ENCODE measurements at regions not wholly inside any gene's neighbourhood (a gene's known extent, or its start where the extent isn't known, plus 50 kb on each side); places are given as distances from the start of the nearest gene placed in this dataset.

GRCh38 chr11:19627566-19627965 lies 85.1 kb upstream of the NAV2 start:
- Histone ChIP-seq H2AFZ (no peak overlapping the region), H3K4me1 (ENCODE audit: insufficient read depth) (no peaks in the 10 kb centered on the region), H3K79me2 (replicated peaks; ENCODE audit: insufficient read depth) (no peaks in the 10 kb centered on the region), H3K4me2 (no peak overlapping the region), H3F3A (replicated peaks; ENCODE audit: low read depth) (no peaks in the 10 kb centered on the region), H3K27ac (ENCODE audit: low read depth) (no peak overlapping the region), H3K4me3 (no peak overlapping the region), H3K27me3 (ENCODE audit: insufficient read depth) (no peaks in the 10 kb centered on the region), H4K20me1 (replicated peaks; ENCODE audit: insufficient read depth) (no peaks in the 10 kb centered on the region), H3K9me2 (ENCODE audit: insufficient read depth) (0 out of 2 replicates have a peak, but pooled peaks cover 3% of the 10 kb centered on the region), H3K36me3 (ENCODE audit: insufficient read depth) (no peaks in the 10 kb centered on the region)
- peaks cover 23% of the 10 kb centered on the region for H3K9me3 Mint-ChIP-seq
- H3K4me3 Mint-ChIP-seq, result no peak overlapping the region
- H3K27me3 Mint-ChIP-seq (ENCODE audit: insufficient read depth, low read depth, poor library complexity), result peaks cover 2% of the 10 kb centered on the region
- ATAC-seq, result no peak
- H3K27ac Mint-ChIP-seq, result no peak overlapping the region
- no peak for DNase-seq (ENCODE audit: low spot score)
- peaks cover 15% of the 10 kb centered on the region for H3K36me3 Mint-ChIP-seq (ENCODE audit: low read depth)
- no peaks in the 10 kb centered on the region for H3K4me1 Mint-ChIP-seq
- TF ChIP-seq CREB1 (CRISPR knock-in tag; IDR thresholded peaks at IDR 0.05; ENCODE audit: low read depth), result no peak
- no peak for TF ChIP-seq ETS1 (IDR thresholded peaks at IDR 0.05)

GRCh38 chr11:19625438-19625837 lies 87.2 kb upstream of the NAV2 start:
- no peaks in the 10 kb centered on the region for H3K4me1 ChIP-seq (ENCODE audit: insufficient read depth)
- peaks cover 2% of the 10 kb centered on the region for H3K27me3 Mint-ChIP-seq (ENCODE audit: insufficient read depth, low read depth, poor library complexity)
- H3K4me3 Mint-ChIP-seq, result no peak overlapping the region
- H3K4me1 Mint-ChIP-seq, result no peaks in the 10 kb centered on the region
- H3F3A ChIP-seq (replicated peaks; ENCODE audit: low read depth), result no peaks in the 10 kb centered on the region
- peaks cover 15% of the 10 kb centered on the region for H3K36me3 Mint-ChIP-seq (ENCODE audit: low read depth)
- no peaks in the 10 kb centered on the region for H4K20me1 ChIP-seq (replicated peaks; ENCODE audit: insufficient read depth)
- H3K9me2 ChIP-seq (ENCODE audit: insufficient read depth), result 0 out of 2 replicates have a peak, but pooled peaks cover 3% of the 10 kb centered on the region
- no peaks in the 10 kb centered on the region for H3K79me2 ChIP-seq (replicated peaks; ENCODE audit: insufficient read depth)
- H3K4me3 ChIP-seq, result no peak overlapping the region
- H3K27ac ChIP-seq (ENCODE audit: low read depth), result no peak overlapping the region
- ATAC-seq (no peak), DNase-seq (ENCODE audit: low spot score) (no peak)
- H3K4me2 ChIP-seq, result no peak overlapping the region
- H3K9me3 Mint-ChIP-seq, result peaks cover 23% of the 10 kb centered on the region
- no peaks in the 10 kb centered on the region for H3K27me3 ChIP-seq (ENCODE audit: insufficient read depth)
- no peak overlapping the region for H2AFZ ChIP-seq
- no peaks in the 10 kb centered on the region for H3K36me3 ChIP-seq (ENCODE audit: insufficient read depth)
- no peak overlapping the region for H3K27ac Mint-ChIP-seq
- TF ChIP-seq CREB1 (CRISPR knock-in tag; IDR thresholded peaks at IDR 0.05; ENCODE audit: low read depth) (no peak), POLR2AphosphoS5 (IDR thresholded peaks at IDR 0.05; ENCODE audit: low read depth) (no peak), STAT1 (IDR thresholded peaks at IDR 0.05; ENCODE audit: unreplicated experiment) (no peak), JUNB (IDR thresholded peaks at IDR 0.05; ENCODE audit: unreplicated experiment) (no peak), EZH2 (IDR thresholded peaks at IDR 0.05; ENCODE audit: low read depth, unreplicated experiment) (no peak), EZH2phosphoT487 (IDR thresholded peaks at IDR 0.05; ENCODE audit: unreplicated experiment) (no peak), REST (IDR thresholded peaks at IDR 0.05; ENCODE audit: unreplicated experiment) (no peak), ETS1 (IDR thresholded peaks at IDR 0.05) (no peak)
- TF ChIP-seq, protein P1, sequence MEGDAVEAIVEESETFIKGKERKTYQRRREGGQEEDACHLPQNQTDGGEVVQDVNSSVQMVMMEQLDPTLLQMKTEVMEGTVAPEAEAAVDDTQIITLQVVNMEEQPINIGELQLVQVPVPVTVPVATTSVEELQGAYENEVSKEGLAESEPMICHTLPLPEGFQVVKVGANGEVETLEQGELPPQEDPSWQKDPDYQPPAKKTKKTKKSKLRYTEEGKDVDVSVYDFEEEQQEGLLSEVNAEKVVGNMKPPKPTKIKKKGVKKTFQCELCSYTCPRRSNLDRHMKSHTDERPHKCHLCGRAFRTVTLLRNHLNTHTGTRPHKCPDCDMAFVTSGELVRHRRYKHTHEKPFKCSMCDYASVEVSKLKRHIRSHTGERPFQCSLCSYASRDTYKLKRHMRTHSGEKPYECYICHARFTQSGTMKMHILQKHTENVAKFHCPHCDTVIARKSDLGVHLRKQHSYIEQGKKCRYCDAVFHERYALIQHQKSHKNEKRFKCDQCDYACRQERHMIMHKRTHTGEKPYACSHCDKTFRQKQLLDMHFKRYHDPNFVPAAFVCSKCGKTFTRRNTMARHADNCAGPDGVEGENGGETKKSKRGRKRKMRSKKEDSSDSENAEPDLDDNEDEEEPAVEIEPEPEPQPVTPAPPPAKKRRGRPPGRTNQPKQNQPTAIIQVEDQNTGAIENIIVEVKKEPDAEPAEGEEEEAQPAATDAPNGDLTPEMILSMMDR (conservative IDR thresholded peaks at IDR 0.05; ENCODE audit: low read depth in 2 of 2), result no peak
